IPS-11a (cell line): ENCODE measurements at regions not wholly inside any gene's neighbourhood (a gene's known extent, or its start where the extent isn't known, plus 50 kb on each side); places are given as distances from the start of the nearest gene placed in this dataset.

Experiments
- H3K4me3 ChIP-seq: one replicate; pipeline ENCODE4 v1.5.1; 2013; ENCODE audit warnings: low read depth, low read length, control low read depth

- H3K4me3 ChIP-seq: no peak overlapping the region
Measured at GRCh38 chr1:239436286-239436685, 49.9 kb downstream of the CHRM3 start.

GRCh38 chr1:239437822-239438221, 51.5 kb downstream of the CHRM3 start:
- H3K4me3 ChIP-seq: no peak overlapping the region

- no peak overlapping the region for H3K4me3 ChIP-seq
Measured at GRCh38 chr1:239438891-239439290, 52.5 kb downstream of the CHRM3 start.

- no peak overlapping the region for H3K4me3 ChIP-seq
Measured at GRCh38 chr1:239443361-239443760, 57.0 kb downstream of the CHRM3 start.

GRCh38 chr1:239446611-239447010, 60.2 kb downstream of the CHRM3 start:
- H3K4me3 ChIP-seq: no peak overlapping the region

GRCh38 chr1:239448911-239449310, 62.5 kb downstream of the CHRM3 start:
- no peak overlapping the region for H3K4me3 ChIP-seq

- H3K4me3 ChIP-seq: no peak overlapping the region
Measured at GRCh38 chr1:239455743-239456142, 69.4 kb downstream of the CHRM3 start.

GRCh38 chr1:239456788-239457187, 70.4 kb downstream of the CHRM3 start:
- no peak overlapping the region for H3K4me3 ChIP-seq

- no peak overlapping the region for H3K4me3 ChIP-seq
Measured at GRCh38 chr1:239457491-239458143, 71.2 kb downstream of the CHRM3 start.

- no peak overlapping the region for H3K4me3 ChIP-seq
Measured at GRCh38 chr1:239458144-239458500, 71.8 kb downstream of the CHRM3 start.

- no peak overlapping the region for H3K4me3 ChIP-seq
Measured at GRCh38 chr1:239467730-239468129, 81.4 kb downstream of the CHRM3 start.

GRCh38 chr1:239478069-239478468, 91.7 kb downstream of the CHRM3 start:
- H3K4me3 ChIP-seq: no peak overlapping the region

- no peak overlapping the region for H3K4me3 ChIP-seq
Measured at GRCh38 chr1:239483391-239483790, 97.0 kb downstream of the CHRM3 start.

- no peak overlapping the region for H3K4me3 ChIP-seq
Measured at GRCh38 chr1:239493811-239494414, 107.5 kb downstream of the CHRM3 start.

GRCh38 chr1:239505094-239505493, 118.7 kb downstream of the CHRM3 start:
- no peak overlapping the region for H3K4me3 ChIP-seq

GRCh38 chr1:239507826-239508225, 121.5 kb downstream of the CHRM3 start:
- H3K4me3 ChIP-seq: no peak overlapping the region

- H3K4me3 ChIP-seq: no peak overlapping the region
Measured at GRCh38 chr1:239511875-239512274, 125.5 kb downstream of the CHRM3 start.

- H3K4me3 ChIP-seq: no peak overlapping the region
Measured at GRCh38 chr1:239516579-239516978, 130.2 kb downstream of the CHRM3 start.

- H3K4me3 ChIP-seq: no peak overlapping the region
Measured at GRCh38 chr1:239526391-239526790, 140.0 kb downstream of the CHRM3 start.

GRCh38 chr1:239527051-239527693, 140.8 kb downstream of the CHRM3 start:
- H3K4me3 ChIP-seq: no peak overlapping the region

GRCh38 chr1:239536165-239536849, 149.9 kb downstream of the CHRM3 start:
- H3K4me3 ChIP-seq: no peak overlapping the region

GRCh38 chr1:239537795-239538194, 151.4 kb downstream of the CHRM3 start:
- H3K4me3 ChIP-seq: no peak overlapping the region
